Stimulated activated CD8-positive, alpha-beta memory T cell treated with anti-CD3 and anti-CD28 coated beads, Interleukin-15, amount 100 ng/mL, for 4 hours (primary cell): ENCODE measurements at regions not wholly inside any gene's neighbourhood (a gene's known extent, or its start where the extent isn't known, plus 50 kb on each side); places are given as distances from the start of the nearest gene placed in this dataset.

Experiments used
- DNase-seq, 2 donors: peaks; one replicate each; pipeline ENCODE4 v3.0.0-alpha.2; 2020; ENCODE audit warnings: low read depth in 2 of 2

DNA sequence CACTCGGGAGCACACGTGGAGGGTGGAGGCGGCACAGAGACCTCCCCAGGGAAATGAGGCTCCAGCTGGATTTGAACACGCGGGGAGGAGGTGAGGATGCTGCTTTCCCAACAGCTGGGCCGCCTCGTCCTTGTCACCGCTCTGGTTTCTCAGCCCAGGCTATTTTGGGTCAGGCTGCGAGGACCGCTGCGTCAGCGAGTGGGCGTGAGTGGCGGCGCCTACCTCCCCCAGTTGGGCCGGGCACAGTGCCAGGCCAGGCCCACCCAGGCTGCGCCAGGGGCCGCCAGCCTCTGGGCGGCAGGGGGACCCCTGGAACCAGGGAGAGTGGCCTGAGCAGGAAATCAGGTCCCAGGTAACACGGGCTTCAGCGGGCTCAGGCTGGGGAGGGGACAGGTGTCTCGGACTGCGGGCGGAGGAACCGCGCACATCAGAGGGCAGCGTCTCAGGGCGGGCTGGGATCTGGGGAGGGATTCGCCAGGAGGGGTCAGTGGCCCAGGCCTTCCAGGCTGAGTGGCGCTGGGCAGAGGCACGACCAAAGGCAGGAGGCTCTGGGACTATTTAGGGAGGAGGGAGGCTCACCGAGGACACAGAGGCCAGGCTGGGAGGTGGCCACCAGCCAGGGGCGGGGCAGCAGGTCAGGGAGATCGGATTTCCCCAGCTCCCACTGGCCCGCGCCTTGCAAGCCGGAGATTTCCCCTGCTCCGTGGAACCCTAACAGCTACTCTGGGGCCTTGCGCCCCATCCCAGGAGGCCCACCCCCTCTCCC, 125.2 kb upstream of the RET start:
- no peak for DNase-seq

DNA sequence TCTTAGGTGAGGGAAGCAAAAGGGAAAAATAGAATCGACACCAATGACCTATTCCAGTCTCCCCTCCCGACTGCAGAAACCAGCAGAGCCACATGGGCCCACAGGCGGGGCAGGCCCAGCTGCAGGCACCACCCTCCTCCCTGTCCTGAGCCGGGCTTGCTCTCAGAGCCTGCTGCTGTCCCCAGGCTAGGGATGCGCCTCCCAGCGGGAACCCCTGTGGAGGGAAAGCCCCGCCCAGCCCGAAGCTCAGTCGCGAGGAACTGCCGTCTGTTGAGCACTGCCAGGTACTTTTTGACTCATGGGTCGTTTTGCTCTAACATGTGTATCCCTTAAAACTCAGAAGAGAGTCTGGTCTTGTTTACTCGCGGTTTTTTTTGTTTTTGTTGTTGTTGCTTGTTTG, 124.5 kb upstream of the RET start:
- DNase-seq: no peak

DNA sequence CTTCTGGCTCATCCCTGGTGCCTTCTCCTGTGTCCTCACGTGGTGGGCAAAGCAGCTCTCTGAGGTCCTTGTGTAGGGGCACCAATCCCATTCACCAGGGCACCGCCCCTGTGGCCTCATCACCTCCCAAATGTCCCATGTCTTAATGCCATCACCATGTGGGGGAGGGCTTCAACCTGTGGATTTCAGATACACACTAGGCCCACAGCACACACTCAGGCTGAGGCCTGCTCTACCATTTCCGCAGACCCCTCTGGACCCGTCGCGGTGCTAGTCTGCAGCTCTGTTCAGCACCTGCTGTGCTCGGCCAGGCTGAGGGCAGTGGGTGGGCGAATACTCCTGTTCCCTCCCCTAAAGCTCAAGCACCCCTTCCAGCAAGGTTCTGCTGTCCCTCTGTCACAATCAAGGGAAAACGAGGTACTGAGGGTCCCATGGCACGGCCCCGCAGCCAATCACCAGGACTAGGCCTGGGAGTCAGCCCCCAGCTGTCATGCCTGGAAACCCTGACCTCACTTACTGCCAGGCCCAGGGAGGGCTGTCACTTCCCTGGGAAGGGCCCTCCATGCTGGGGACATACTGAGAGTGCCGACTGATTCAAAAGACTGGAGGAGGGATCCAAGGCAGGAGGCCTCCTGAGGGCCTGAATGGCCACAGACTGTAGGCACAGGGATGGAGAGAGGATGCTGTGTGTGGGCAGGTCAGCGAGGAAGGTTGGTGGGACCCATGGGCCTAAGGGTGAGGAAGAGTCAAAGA, 123.8 kb upstream of the RET start:
- DNase-seq: no peak

DNA sequence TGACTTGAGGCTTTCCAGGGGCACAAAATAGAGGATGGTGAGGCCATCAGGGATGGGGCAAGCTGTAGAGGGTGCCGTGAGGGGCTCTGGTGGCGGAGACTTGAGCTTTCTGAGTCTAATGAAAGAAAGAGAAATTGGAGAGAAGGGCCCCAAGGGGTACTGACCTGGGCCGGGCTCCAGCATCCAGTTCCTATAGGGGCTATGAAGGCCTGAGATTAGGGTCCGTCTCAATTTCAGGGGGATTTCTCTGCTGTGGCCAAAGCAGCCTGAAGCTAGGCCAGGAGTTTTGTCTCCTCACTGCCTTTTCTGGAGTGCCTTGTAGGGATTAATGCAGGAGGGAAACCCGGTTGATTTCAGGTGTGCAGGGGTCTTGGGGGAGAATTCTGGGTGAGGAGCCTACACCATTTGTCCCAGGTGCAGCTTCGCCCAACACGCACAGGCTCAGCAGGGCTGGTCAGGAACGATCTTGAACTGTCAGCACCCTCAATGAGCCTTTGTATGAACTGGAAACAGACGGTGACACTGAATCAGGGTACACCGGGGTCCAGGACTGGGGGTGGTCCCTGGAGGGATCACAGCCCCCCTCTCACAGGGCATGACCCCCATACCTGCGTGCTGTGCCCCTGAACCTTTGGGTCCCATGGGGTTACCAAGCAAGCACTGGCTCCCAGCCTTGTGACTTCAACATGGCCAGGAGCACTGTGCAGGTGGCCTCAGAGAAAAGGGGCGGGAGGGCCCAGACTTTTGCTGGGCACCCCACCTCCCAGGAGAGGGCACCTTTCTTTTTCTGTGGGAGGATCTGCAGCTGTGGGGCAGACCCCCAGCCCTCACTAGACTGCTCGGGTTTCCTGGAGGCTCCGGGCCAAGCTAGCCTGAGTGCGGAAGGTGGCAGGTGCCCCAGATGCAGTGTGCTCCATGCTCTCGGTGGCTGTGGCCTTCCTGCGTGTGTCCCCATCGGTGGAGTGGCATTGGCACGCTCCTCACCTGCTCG, 122.9 kb upstream of the RET start:
- no peak for DNase-seq

DNA sequence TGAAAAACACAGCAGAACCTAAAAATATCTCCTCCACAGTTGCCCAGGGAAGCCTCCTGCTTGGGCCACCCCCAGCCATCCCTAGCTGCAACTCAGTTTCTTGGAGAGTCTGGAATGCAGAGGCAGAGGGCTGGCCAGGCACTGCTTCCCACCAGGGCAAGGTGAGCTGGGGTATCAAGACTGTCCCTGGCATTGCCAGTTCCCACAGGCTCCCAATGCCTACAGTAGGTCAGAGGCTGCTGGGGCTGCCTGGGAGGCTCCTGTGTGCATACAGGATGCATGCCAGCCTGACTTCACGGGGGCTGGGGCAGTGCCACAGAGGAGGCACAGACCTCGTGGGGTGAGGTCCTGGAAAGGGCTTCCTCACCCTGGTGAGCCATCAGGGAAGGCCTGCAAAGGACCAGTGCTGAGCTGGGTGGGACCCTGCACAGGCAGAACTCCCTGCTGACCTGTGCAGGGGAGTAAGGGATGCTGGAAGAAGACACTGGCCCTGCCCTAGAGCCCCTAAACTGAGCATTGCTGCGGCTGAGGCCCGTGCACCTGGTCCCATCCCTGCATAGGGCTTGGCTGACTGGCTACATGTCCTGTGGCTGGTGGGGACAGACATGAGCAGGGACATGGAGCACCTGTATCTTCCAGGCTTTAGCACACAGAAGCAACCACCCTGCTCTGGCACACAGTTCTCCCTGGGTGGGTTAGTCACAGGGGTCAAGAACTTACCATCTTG, 121.9 kb upstream of the RET start:
- DNase-seq: no peak

DNA sequence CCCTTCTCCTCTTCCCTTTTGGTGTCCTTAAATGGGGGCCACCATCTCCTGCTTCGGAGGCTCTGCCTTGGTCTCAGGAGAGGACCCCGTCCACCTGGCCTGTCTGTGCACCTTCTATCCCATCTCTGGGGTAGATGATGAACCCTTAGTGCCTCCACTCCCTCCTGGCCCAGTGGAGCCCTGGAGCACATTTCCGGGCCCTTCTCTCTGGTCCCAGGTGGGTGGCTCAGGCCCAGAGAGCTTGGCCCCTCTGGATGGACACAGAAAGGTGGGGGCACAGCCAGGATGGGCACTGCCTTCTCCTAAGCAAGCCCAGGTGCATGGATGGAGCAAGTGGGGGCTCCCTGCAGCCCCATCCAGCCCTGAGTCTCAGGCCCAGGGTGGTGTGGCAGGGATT, 121.4 kb upstream of the RET start:
- DNase-seq: no peak

DNA sequence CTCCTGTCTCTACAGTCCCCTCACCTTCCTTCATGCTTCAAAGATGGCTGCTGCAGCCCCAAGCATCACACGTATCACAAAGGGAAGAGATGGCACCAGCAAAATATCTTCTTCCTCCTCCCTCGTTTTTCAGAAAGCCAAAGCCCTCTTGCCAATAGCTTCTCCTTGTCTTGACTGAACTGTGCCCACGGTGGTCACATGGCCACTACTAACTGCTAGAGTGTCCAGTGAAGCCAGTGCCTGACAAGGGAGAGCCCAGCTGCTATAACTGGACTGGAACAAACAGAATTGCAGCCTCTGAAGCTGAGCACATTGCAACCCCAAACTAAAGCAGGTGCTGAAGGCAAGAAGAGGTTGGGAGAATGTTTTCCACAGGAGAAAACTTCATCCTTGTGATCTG, 120.8 kb upstream of the RET start:
- DNase-seq: no peak

DNA sequence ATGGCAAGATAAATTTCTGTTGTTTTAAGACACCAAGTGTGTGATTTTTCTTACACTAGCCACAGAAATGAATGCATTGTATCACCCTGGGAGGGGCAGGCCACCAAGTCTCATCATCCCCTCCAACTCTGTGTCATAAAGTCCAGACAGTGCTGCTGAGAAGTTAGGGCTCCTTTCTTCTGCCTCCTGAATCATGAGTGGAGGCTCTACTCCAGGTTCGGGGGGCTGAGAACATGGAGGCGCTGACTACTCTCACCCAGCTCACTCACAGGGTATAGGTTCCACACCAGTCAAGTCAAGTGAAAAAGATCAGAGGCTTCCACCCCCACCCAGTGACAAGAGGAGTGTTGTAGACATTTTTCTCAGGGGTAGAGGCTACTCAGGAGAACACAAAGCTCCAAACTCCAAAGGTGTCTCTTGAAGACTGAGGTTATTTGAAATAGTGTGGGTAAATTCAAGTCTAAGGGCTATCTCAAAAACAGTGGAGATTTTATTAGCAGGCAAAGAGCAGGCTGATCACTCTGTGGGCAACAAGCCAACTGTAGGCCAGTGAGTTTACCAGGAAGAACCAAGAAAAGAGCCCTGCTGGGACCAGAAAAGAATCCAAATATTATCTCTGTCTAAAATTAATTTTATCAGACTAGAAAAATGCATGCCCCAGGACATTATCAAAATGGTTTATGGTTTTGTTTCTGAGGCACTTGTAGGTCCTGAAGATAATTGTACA, 118.6 kb upstream of the RET start:
- DNase-seq: no peak

DNA sequence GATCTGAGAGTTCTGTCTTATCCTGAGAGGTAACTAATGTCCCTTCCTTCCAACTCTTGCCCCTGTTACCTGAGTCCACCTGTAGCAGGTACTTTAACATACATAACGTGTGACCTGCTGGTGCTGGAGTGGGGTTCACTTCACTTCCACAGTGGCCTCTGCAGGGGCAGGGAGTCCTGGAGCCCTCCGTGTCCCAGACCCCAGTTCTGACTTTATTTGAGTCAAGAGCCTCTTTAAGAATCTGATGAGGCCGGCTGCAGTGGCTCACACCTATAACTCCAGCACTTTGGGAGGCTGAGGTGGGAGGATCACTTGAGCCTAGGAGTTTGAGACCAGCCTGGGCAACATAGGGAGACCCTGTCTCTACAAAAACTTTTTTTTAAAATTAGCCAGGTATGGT, 117.0 kb upstream of the RET start:
- no peak for DNase-seq

DNA sequence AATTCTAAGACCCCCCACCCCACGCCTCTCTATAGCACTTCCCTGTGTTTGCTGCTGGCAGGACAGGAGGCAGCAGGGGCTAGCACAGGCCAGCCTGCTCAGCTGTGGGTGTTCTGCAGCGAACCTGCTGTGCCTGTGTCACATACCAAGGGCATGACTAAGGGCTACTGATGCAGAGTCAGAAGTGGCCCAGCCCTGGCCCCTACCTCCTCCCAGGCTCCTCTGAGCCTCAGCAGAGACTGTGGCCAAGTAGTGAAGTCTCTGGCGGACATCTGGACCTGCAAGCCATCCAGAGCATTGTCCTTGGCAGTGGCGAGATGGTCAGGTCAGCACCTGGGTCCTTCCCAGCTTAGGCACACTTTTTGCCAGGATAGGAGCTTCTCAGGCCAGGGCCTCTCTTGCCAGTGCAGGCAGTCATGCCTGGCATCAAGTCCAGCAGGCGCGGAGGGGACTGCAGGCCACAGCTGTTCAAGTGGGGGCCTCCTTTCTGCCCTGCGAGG, 116.3 kb upstream of the RET start:
- no peak for DNase-seq

DNA sequence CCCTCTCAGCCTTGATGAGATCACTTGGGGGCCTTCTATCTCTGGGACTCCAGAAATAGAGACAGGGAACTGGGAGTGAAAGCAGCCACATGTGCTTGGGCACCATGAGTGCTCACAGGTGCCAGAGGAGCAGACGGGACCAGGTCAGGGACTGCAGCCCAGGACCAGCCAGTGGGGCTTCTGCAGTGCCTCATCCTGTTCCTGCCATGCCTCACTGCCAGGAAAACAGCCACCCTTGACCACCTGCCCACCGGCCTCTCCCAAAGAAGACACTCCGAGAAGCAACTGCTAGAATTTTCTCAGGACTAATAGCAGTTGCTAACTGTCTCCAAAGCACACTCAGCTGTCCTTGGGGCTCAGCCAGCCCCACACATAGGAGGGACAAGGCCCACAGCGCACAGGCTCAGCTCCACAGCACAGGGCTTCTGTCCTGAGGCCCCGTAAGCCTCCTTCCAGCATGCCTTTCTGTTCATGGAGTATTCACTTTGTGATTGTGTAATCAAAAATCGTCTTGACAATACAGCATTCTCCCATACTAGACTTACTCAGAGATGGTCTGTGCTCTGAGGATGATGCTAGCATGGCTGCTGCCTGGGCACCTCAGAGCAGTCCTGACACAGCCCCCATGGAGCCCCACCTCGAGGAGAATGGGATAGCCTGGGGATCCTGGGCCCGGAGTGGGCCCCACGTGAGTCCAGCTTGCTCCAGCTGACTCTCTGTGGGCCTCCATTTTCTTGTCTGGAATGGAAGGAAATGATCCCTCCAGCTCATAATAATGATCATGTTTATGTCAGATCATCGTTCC, 115.7 kb upstream of the RET start:
- DNase-seq: no peak

DNA sequence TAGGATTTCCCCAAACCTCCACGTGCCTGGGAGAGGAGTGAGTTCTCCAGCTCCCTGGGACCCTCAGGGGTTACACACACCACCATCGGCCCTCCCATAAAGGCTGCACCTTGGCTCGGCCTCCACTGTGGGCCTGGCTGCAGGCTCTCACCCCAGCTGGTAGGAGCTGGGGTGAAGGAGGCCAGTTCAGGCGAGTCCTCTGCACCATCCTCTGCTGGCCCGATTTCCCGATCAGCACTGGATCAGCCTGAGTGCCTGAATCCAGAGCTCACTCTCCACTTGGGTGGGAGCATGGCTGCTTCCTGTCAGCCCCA, 115.1 kb upstream of the RET start:
- DNase-seq: no peak

DNA sequence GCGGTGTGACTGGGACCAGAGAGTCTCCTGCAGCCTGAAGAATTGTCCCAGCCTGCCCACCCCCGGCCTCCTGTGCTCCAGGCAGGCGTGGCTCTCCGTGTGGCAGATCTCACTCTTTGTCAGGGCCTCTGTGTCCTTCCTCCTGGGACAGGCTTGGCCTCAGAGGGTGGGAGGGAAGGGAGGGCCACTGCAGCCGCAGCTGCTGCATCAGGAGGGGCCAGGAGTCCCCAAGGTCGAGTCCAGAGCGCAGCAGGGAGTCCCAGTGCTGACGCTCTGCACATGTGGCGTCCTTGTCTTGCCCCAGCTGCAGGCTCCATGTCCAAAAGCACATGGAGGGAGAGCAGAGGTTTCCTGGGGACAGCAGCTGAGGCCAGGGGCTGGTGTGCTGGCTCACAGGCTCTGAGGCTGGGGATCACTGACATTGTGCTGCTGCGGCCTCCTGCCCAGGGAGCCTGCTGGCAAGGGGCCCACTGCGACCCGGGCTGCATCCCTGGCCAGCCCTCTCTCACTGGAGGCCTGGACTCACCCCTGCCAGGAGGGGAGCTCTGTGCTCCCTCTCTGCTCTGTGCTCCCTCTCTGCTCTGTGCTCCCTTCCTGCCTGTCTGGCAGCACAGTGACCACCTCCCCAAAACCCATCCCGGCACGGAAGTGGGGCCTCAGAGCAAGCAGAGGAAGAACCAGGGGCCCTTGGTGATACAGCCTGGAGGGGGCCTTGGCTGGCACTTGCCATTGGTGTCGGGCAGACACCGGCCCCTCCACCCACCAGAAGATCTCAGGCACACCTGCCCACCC, 114.6 kb upstream of the RET start:
- DNase-seq: no peak

DNA sequence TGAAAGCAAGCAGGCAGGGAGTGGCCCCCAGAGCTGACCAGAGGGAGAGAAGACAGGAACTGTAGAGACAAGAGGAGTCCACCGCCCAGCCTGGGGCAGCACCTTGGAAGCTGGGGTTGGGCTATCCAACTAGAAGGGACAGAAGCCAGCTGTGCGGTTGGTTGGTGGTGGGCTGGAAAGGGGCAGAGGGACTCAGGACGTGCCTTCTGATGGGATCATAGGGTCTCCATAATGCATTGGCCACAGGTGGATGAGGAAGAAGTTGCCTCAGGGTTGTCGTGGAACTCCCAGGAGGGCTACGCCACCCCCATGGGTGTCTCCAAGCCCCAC, 114.0 kb upstream of the RET start:
- DNase-seq: no peak

DNA sequence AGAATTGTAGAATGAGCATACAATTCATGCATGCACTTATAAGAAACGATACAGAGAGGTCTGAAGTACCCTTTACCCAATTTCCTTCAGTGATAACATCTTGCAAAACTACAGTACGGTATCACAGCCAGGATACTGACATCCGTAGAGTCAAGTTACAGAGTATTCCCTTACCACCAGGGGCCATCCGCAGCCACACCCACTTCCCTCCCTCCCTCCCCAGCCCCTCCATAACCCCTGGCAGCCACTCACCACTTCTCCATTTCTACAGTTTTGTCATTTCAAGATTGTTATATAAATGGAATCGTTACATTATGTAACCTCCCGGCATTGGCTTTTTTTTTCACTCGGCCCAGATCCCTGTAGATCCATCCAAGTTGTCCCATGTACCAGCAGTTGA, 113.6 kb upstream of the RET start:
- DNase-seq: no peak

DNA sequence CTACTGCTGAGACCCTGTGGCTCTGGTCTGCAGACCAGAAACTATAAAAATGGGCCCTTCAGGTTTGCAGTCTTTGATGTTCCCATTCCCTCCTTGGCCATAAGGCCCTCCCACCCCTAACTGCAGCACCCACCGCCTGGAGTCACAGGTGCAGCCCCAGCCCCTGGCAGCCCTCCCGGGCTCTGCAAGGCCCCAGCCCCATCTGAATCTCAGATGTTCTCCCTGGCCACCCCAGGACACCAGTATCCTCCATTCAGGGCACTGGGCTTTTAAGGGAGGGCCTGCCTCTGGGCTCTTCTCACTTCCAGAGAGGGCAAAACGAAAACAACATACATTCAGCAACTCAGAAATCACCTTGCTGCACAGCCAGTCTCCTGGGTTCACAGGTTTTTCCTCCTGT, 107.7 kb upstream of the RET start:
- no peak for DNase-seq

DNA sequence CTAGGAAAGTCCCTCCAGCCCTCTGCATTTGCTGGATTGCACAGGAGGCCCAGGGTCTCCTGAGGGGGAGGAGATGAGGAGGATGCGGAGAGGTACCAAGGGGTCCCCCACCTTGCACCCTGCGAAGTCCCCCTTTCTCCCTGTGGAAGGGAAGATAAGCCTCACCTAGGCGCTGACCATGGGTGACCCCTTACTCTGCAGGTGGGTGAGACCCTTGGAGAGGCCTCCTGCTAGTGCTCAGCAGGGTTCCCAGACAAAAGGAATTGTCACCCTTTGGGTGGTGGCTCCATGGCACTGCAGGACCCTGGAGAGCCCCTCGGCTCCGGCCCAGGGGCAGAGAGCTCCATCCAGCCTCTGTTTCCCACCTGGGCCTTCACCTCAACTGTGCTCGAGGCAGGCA, 107.0 kb upstream of the RET start:
- no peak for DNase-seq

DNA sequence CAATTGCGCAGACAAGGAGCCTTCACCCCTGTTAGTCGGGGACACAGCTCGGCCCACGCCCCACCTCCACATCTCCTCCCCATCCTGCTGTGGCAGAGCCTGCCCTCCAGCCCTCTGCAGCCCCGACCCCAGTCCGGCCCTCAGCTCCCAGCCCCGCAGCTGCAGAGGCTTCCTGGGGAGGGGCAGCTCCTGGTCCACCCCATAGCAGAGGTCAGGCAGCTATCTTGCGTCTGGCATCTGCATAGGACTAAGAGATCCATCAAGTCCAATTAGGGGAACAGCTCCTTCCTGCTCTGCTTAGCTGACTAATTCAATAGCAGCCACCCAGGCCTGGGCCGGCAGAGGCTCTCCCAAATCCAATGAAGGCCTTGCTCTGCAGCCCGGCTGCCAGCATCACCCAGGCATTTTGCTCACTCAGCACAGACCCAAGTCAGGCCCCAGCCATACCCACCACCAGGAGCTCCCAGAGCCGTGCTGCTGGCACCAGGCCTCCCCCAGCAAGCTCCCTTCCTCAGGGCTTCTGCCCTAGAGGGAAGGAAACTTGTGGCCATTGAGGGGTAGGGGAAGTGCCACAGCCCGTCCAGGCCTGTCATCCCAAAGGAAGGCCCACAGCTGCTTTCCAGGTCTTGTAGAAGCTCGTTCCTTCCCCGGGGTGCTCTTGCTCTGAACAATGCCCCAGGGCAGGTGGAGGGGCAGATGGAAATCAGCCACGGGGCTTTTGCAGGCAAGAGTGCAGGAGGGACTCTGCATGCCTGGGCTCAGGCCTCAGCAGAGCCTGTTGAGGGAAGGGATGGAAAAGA, 106.2 kb upstream of the RET start:
- no peak for DNase-seq

DNA sequence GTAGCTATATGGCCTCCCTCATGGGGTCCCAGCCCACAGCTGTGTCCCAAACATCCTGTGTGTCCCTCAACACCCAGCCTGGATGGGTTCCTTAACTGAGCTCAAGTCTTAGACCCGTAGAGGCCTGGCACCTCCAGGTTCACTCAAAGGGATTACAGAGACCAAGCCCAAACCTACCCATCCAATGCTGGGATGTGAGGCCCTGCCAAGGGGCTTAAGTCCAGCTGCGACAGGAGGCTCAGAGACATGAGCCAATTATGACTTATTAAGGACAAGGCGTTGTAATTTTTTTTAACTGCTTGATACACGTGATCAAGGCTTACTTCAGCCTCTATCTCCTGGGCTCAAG, 105.6 kb upstream of the RET start:
- no peak for DNase-seq
